ENCODE measurements at regions not wholly inside any gene's neighbourhood (a gene's known extent, or its start where the extent isn't known, plus 50 kb on each side); places are given as distances from the start of the nearest gene placed in this dataset.
"Not testable (repeated sequence)": the region's sequence is repeated elsewhere in the genome, so short reads cannot be mapped to it uniquely, and the experiment has no call there.

DNA sequence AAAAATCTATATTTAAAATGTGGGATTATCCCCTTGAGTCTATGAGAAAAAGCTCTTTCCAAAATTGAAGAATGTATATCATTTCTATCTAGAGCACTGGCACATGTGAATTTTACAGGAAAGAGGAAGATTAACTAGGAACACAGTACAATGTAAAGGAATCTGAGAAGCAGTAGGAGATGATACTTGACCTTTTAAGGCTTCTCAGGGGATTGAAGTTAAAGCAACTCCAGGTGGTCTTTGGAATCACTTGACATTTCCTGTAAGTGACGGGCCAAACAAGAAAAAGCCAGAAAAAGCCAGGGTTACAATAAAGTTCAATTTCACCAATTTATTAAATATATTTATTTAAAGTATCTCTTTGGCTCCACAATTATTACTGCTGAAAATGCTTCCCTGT, 1373.9 kb downstream of the OLFM4 start:
- H3K9me3 ChIP-seq, result peaks cover 0 to 4% (median 0%) of the 10 kb centered on the region in 4 donors
- H3K27me3 ChIP-seq, result no peaks in the 10 kb centered on the region
- no peak for DNase-seq
- intact Hi-C loops (cut with DNase I), result no loop called here
- no peaks in the 10 kb centered on the region for H3K36me3 ChIP-seq
- no peak overlapping the region for H3K4me3 ChIP-seq
- TF ChIP-seq POLR2A (IDR thresholded peaks at IDR 0.05), result no peak
- no peak for TF ChIP-seq EP300 (IDR thresholded peaks at IDR 0.05)
- TF ChIP-seq POLR2AphosphoS5 (IDR thresholded peaks at IDR 0.05), result no peak
- no peak for TF ChIP-seq CTCF (IDR thresholded peaks at IDR 0.05)
- no peaks in the 10 kb centered on the region for H3K4me1 ChIP-seq
- 69 to 91% methylated on average over 1 of the region's 1 CpG for WGBS, 2 donors
- H3K27ac ChIP-seq, result no peak overlapping the region

GRCh38 chr13:54415753-54416366, 1387.2 kb downstream of the OLFM4 start:
- Histone ChIP-seq H3K36me3 (no peaks in the 10 kb centered on the region), H3K4me3 (no peak overlapping the region), H3K27ac (no peak overlapping the region), H3K9me3 (no peaks in the 10 kb centered on the region), H3K4me1 (no peaks in the 10 kb centered on the region), H3K27me3 (no peaks in the 10 kb centered on the region)
- intact Hi-C loops (cut with DNase I), result no loop called here
- WGBS, 2 donors, result 86 to 89% methylated on average over 6 of the region's 6 CpGs
- no peak for DNase-seq
- TF ChIP-seq EP300 (IDR thresholded peaks at IDR 0.05), result no peak
- no peak for TF ChIP-seq POLR2A (IDR thresholded peaks at IDR 0.05)
- no peak for TF ChIP-seq POLR2AphosphoS5 (IDR thresholded peaks at IDR 0.05)
- TF ChIP-seq CTCF (IDR thresholded peaks at IDR 0.05), result no peak

DNA sequence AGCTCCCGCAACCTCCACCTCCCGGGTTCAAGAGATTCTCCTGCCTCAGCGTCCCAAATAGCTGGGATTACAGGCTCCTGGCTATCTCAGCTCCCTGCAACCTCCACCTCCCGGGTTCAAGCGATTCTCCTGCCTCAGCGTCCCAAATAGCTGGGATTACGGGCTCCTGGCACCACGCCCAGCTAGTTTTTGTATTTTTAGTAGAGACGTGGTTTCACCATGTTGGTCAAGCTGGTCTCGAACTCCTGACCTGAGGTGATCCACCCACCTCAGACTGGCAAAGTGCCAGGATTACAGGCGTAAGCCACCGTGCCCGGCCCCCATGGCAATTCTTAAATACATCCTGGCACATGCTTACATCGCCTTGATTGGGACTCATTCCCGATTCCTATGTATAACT, 1394.3 kb downstream of the OLFM4 start:
- H3K27me3 ChIP-seq; H3K36me3 ChIP-seq; H3K27ac ChIP-seq; H3K9me3 ChIP-seq; DNase-seq; H3K4me1 ChIP-seq; H3K4me3 ChIP-seq; intact Hi-C loops (cut with DNase I): not testable (repeated sequence)
- WGBS, 2 donors, result 78 to 81% methylated on average over 15 of the region's 15 CpGs

GRCh38 chr13:54424344-54424743, 1395.7 kb downstream of the OLFM4 start:
- TF ChIP-seq CTCF (IDR thresholded peaks at IDR 0.05), result no peak
- no peaks in the 10 kb centered on the region for H3K36me3 ChIP-seq
- intact Hi-C loops (cut with DNase I), result no loop called here
- no peaks in the 10 kb centered on the region for H3K4me1 ChIP-seq
- no peaks in the 10 kb centered on the region for H3K9me3 ChIP-seq
- no peaks in the 10 kb centered on the region for H3K27me3 ChIP-seq
- no peak for DNase-seq
- no peak overlapping the region for H3K27ac ChIP-seq
- no peak overlapping the region for H3K4me3 ChIP-seq
- WGBS, 2 donors, result 47 to 67% methylated on average over 2 of the region's 2 CpGs

GRCh38 chr13:54433493-54434206, 1405.0 kb downstream of the OLFM4 start:
- WGBS, 2 donors, result 25 to 69% methylated on average over 4 of the region's 4 CpGs
- TF ChIP-seq CTCF (IDR thresholded peaks at IDR 0.05) (no peak), POLR2A (IDR thresholded peaks at IDR 0.05) (no peak), POLR2AphosphoS5 (IDR thresholded peaks at IDR 0.05) (no peak), EP300 (IDR thresholded peaks at IDR 0.05) (no peak)

DNA sequence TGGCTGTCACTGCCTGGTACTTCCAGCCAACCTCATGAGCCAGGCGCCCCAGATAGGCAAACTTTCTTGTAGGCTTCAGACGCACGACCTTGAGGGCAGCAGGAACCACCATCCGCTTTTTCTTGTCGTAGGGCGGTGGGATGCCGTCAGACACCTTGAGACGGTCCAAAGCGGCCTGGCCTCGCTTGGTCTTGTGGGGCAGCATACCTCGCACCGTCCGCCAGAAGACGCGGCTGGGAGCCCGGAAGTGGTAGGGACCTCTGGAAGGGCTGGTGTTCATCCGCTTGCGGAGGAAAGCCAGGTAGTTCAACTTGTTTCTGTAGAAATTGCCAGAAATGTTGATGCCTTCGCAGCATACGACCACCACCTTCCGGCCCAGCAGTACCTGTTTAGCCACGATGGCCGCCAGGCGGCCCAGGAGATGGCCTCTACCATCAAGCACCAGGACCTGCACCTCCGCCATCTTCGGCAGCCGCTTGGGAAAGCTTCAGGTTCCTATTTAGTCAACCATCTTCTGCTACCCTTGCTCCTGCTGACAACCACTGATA, 1412.3 kb downstream of the OLFM4 start:
- intact Hi-C loops (cut with DNase I); H3K4me3 ChIP-seq; H3K9me3 ChIP-seq; H3K27me3 ChIP-seq; H3K36me3 ChIP-seq; DNase-seq; H3K4me1 ChIP-seq; H3K27ac ChIP-seq: not testable (repeated sequence)
- 96% methylated on average over 27 of the region's 27 CpGs for WGBS, 2 donors

More at GRCh38 chr13:54433493-54434206, 1405.0 kb downstream of the OLFM4 start:
- intact Hi-C loops (cut with DNase I), result no loop called here
- H3K27ac ChIP-seq, result no peak overlapping the region
- no peaks in the 10 kb centered on the region for H3K36me3 ChIP-seq
- H3K9me3 ChIP-seq, result no peaks in the 10 kb centered on the region
- no peaks in the 10 kb centered on the region for H3K4me1 ChIP-seq
- DNase-seq, result no peak
- H3K27me3 ChIP-seq, result no peaks in the 10 kb centered on the region
- no peak overlapping the region for H3K4me3 ChIP-seq

All from sigmoid colon (tissue), 6 donors.